ENCODE measurements at regions not wholly inside any gene's neighbourhood (a gene's known extent, or its start where the extent isn't known, plus 50 kb on each side); places are given as distances from the start of the nearest gene placed in this dataset.

GRCh38 chr18:45512363-45512953, 102.8 kb upstream of the SLC14A2 start:
- Histone ChIP-seq H3K9me3 (ENCODE audit: control insufficient read depth, insufficient read depth, low read length) (no peaks in the 10 kb centered on the region), H3K27ac (ENCODE audit: low read depth, low read length) (no peak overlapping the region), H3K27me3 (ENCODE audit: control insufficient read depth, insufficient read depth, low read length) (no peaks in the 10 kb centered on the region), H3K4me3 (ENCODE audit: low read depth, low read length) (no peak overlapping the region), H3K36me3 (ENCODE audit: control insufficient read depth, insufficient read depth, low read length) (no peaks in the 10 kb centered on the region), H3K4me1 (ENCODE audit: control insufficient read depth, insufficient read depth, low read length) (no peaks in the 10 kb centered on the region; the same call in 1 of the 2 replicates), H3K9ac (ENCODE audit: low read depth, low read length) (no peak overlapping the region)

- H3K27me3 ChIP-seq (ENCODE audit: control insufficient read depth, insufficient read depth, low read length): no peaks in the 10 kb centered on the region
- H3K4me1 ChIP-seq (ENCODE audit: control insufficient read depth, insufficient read depth, low read length): no peaks in the 10 kb centered on the region; the same call in 1 of the 2 replicates
- no peak overlapping the region for H3K27ac ChIP-seq (ENCODE audit: low read depth, low read length)
- no peaks in the 10 kb centered on the region for H3K36me3 ChIP-seq (ENCODE audit: control insufficient read depth, insufficient read depth, low read length)
- no peaks in the 10 kb centered on the region for H3K9me3 ChIP-seq (ENCODE audit: control insufficient read depth, insufficient read depth, low read length)
- H3K9ac ChIP-seq (ENCODE audit: low read depth, low read length): no peak overlapping the region
- H3K4me3 ChIP-seq (ENCODE audit: low read depth, low read length): no peak overlapping the region
These were observed 98.0 kb upstream of the SLC14A2 start for GRCh38 chr18:45517181-45517741.

GRCh38 chr18:45518311-45519155, 96.7 kb upstream of the SLC14A2 start:
- Histone ChIP-seq H3K4me3 (ENCODE audit: low read depth, low read length) (no peak overlapping the region), H3K4me1 (ENCODE audit: control insufficient read depth, insufficient read depth, low read length) (no peaks in the 10 kb centered on the region; the same call in 1 of the 2 replicates), H3K36me3 (ENCODE audit: control insufficient read depth, insufficient read depth, low read length) (no peaks in the 10 kb centered on the region), H3K27ac (ENCODE audit: low read depth, low read length) (no peak overlapping the region), H3K9me3 (ENCODE audit: control insufficient read depth, insufficient read depth, low read length) (no peaks in the 10 kb centered on the region), H3K9ac (ENCODE audit: low read depth, low read length) (no peak overlapping the region), H3K27me3 (ENCODE audit: control insufficient read depth, insufficient read depth, low read length) (no peaks in the 10 kb centered on the region)

GRCh38 chr18:45519411-45520280, 95.6 kb upstream of the SLC14A2 start:
- Histone ChIP-seq H3K36me3 (ENCODE audit: control insufficient read depth, insufficient read depth, low read length) (no peaks in the 10 kb centered on the region), H3K27ac (ENCODE audit: low read depth, low read length) (no peak overlapping the region), H3K9me3 (ENCODE audit: control insufficient read depth, insufficient read depth, low read length) (no peaks in the 10 kb centered on the region), H3K27me3 (ENCODE audit: control insufficient read depth, insufficient read depth, low read length) (no peaks in the 10 kb centered on the region), H3K9ac (ENCODE audit: low read depth, low read length) (no peak overlapping the region), H3K4me1 (ENCODE audit: control insufficient read depth, insufficient read depth, low read length) (no peaks in the 10 kb centered on the region; the same call in 1 of the 2 replicates), H3K4me3 (ENCODE audit: low read depth, low read length) (no peak overlapping the region)

- H3K4me3 ChIP-seq (ENCODE audit: low read depth, low read length): no peak overlapping the region
- H3K4me1 ChIP-seq (ENCODE audit: control insufficient read depth, insufficient read depth, low read length): no peaks in the 10 kb centered on the region; the same call in 1 of the 2 replicates
- H3K9ac ChIP-seq (ENCODE audit: low read depth, low read length): no peak overlapping the region
- H3K9me3 ChIP-seq (ENCODE audit: control insufficient read depth, insufficient read depth, low read length): no peaks in the 10 kb centered on the region
- H3K27ac ChIP-seq (ENCODE audit: low read depth, low read length): no peak overlapping the region
- no peaks in the 10 kb centered on the region for H3K27me3 ChIP-seq (ENCODE audit: control insufficient read depth, insufficient read depth, low read length)
- no peaks in the 10 kb centered on the region for H3K36me3 ChIP-seq (ENCODE audit: control insufficient read depth, insufficient read depth, low read length)
These were observed 94.1 kb upstream of the SLC14A2 start for GRCh38 chr18:45521136-45521535.

GRCh38 chr18:45521777-45522176, 93.5 kb upstream of the SLC14A2 start:
- Histone ChIP-seq H3K4me1 (ENCODE audit: control insufficient read depth, insufficient read depth, low read length) (no peaks in the 10 kb centered on the region; the same call in 1 of the 2 replicates), H3K9ac (ENCODE audit: low read depth, low read length) (no peak overlapping the region), H3K4me3 (ENCODE audit: low read depth, low read length) (no peak overlapping the region), H3K9me3 (ENCODE audit: control insufficient read depth, insufficient read depth, low read length) (no peaks in the 10 kb centered on the region), H3K27ac (ENCODE audit: low read depth, low read length) (no peak overlapping the region), H3K36me3 (ENCODE audit: control insufficient read depth, insufficient read depth, low read length) (no peaks in the 10 kb centered on the region), H3K27me3 (ENCODE audit: control insufficient read depth, insufficient read depth, low read length) (no peaks in the 10 kb centered on the region)

- no peak overlapping the region for H3K27ac ChIP-seq (ENCODE audit: low read depth, low read length)
- H3K4me1 ChIP-seq (ENCODE audit: control insufficient read depth, insufficient read depth, low read length): no peaks in the 10 kb centered on the region
These were observed 92.9 kb upstream of the SLC14A2 start for GRCh38 chr18:45522371-45522770.

GRCh38 chr18:45525301-45525700, 90.0 kb upstream of the SLC14A2 start:
- Histone ChIP-seq H3K4me3 (ENCODE audit: low read depth, low read length) (no peak overlapping the region), H3K9me3 (ENCODE audit: control insufficient read depth, insufficient read depth, low read length) (no peaks in the 10 kb centered on the region), H3K27me3 (ENCODE audit: control insufficient read depth, insufficient read depth, low read length) (no peaks in the 10 kb centered on the region), H3K9ac (ENCODE audit: low read depth, low read length) (no peak overlapping the region), H3K4me1 (ENCODE audit: control insufficient read depth, insufficient read depth, low read length) (no peaks in the 10 kb centered on the region), H3K36me3 (ENCODE audit: control insufficient read depth, insufficient read depth, low read length) (no peaks in the 10 kb centered on the region), H3K27ac (ENCODE audit: low read depth, low read length) (no peak overlapping the region)

More at GRCh38 chr18:45522371-45522770, 92.9 kb upstream of the SLC14A2 start:
- Histone ChIP-seq H3K9me3 (ENCODE audit: control insufficient read depth, insufficient read depth, low read length) (no peaks in the 10 kb centered on the region), H3K4me3 (ENCODE audit: low read depth, low read length) (no peak overlapping the region), H3K36me3 (ENCODE audit: control insufficient read depth, insufficient read depth, low read length) (no peaks in the 10 kb centered on the region), H3K27me3 (ENCODE audit: control insufficient read depth, insufficient read depth, low read length) (no peaks in the 10 kb centered on the region), H3K9ac (ENCODE audit: low read depth, low read length) (no peak overlapping the region)

GRCh38 chr18:45526114-45526841, 89.0 kb upstream of the SLC14A2 start:
- H3K4me3 ChIP-seq (ENCODE audit: low read depth, low read length): no peak overlapping the region
- H3K4me1 ChIP-seq (ENCODE audit: control insufficient read depth, insufficient read depth, low read length): no peaks in the 10 kb centered on the region
- H3K27me3 ChIP-seq (ENCODE audit: control insufficient read depth, insufficient read depth, low read length): no peaks in the 10 kb centered on the region
- no peak overlapping the region for H3K9ac ChIP-seq (ENCODE audit: low read depth, low read length)
- H3K36me3 ChIP-seq (ENCODE audit: control insufficient read depth, insufficient read depth, low read length): no peaks in the 10 kb centered on the region
- no peak overlapping the region for H3K27ac ChIP-seq (ENCODE audit: low read depth, low read length)
- no peaks in the 10 kb centered on the region for H3K9me3 ChIP-seq (ENCODE audit: control insufficient read depth, insufficient read depth, low read length)

GRCh38 chr18:45527891-45528290, 87.4 kb upstream of the SLC14A2 start:
- H3K36me3 ChIP-seq (ENCODE audit: control insufficient read depth, insufficient read depth, low read length): no peaks in the 10 kb centered on the region
- H3K4me3 ChIP-seq (ENCODE audit: low read depth, low read length): no peak overlapping the region
- no peaks in the 10 kb centered on the region for H3K9me3 ChIP-seq (ENCODE audit: control insufficient read depth, insufficient read depth, low read length)
- no peaks in the 10 kb centered on the region for H3K27me3 ChIP-seq (ENCODE audit: control insufficient read depth, insufficient read depth, low read length)
- H3K27ac ChIP-seq (ENCODE audit: low read depth, low read length): no peak overlapping the region
- H3K4me1 ChIP-seq (ENCODE audit: control insufficient read depth, insufficient read depth, low read length): no peaks in the 10 kb centered on the region
- no peak overlapping the region for H3K9ac ChIP-seq (ENCODE audit: low read depth, low read length)
